LNCAP (cell line): ENCODE measurements at regions not wholly inside any gene's neighbourhood (a gene's known extent, or its start where the extent isn't known, plus 50 kb on each side); places are given as distances from the start of the nearest gene placed in this dataset.

Experiments
- TF ChIP-seq, protein P1 (sequence below): fragments of 450-650 bp; IDR thresholded peaks from 2 replicates; pipeline ENCODE4 v1.5.1; 2017; ENCODE audit warnings: mild to moderate bottlenecking

DNA sequence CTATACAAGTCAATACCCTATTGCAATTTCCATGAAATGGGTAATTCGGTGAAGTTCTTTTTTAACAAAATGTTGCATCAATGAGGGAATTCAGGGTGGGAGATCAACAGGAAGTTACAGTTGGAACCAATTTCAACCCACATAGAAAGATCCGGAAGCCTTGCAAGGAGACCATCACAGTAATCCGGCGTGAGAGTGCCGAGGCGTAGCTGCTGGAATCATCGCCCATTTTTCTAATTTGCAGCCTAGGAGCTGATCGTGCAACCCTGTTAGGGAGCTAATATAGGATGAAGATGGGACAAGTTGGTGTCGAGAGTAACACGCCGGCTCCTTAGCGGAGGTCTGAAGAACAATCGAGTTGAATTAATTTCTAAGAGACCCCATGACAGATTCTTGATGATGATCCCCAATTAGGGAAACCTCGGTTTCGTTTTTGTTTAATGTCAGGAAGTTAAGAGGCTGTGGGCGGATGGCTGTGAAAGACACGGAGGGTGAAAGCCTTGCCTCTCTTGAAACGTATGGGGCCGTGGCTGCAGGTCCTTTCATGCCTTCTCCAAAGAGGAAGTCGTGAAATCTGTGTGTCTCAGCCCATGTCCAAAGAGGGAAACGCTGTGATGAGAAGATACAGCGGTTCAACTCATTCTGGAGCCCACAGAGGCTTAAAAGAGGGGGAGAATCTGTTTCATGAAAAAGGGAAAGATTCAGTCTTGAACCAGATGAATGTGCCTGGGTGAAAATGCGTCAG, 51.2 kb upstream of the CARD11 start:
- TF ChIP-seq, protein P1, sequence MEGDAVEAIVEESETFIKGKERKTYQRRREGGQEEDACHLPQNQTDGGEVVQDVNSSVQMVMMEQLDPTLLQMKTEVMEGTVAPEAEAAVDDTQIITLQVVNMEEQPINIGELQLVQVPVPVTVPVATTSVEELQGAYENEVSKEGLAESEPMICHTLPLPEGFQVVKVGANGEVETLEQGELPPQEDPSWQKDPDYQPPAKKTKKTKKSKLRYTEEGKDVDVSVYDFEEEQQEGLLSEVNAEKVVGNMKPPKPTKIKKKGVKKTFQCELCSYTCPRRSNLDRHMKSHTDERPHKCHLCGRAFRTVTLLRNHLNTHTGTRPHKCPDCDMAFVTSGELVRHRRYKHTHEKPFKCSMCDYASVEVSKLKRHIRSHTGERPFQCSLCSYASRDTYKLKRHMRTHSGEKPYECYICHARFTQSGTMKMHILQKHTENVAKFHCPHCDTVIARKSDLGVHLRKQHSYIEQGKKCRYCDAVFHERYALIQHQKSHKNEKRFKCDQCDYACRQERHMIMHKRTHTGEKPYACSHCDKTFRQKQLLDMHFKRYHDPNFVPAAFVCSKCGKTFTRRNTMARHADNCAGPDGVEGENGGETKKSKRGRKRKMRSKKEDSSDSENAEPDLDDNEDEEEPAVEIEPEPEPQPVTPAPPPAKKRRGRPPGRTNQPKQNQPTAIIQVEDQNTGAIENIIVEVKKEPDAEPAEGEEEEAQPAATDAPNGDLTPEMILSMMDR = no peak

DNA sequence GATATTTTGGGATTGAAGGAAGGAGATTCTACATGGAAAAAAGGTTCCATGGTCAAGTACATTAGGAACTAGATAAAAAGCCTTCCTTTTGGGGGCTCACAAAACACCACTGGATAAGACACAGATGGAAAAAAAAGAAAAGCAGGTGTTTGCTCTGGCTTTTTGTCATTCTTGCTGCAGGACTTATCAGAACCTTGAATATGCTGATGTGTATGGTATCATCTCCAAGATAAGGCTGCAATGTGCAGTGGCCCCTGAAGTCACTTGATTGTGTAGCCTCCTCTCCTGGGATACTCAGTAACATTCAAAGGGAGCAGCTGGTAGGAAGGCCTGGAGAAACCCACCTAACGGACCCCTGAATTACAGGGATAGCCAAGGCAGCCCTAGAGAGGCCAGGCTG, 54.1 kb upstream of the CARD11 start:
- TF ChIP-seq, protein P1 = no peak

DNA sequence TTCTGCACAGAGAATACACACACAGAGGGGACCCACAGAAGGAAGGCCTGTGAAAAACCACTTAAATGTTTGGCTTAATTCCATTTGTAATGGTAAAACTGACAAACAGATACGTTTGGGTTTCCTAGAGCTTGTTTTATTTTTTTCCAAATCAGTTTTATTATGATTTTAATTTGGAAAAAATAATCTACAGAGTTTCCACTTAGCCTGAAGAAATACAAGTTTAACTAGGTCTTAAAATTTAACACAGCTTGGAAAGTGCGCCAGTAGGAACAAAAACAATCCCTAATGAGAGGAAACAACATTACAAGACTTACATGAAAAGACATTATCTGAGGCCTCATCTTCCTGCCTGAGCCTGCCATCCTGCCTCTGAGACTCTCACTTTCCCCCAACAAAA, 58.5 kb upstream of the CARD11 start:
- TF ChIP-seq, protein P1 = no peak

DNA sequence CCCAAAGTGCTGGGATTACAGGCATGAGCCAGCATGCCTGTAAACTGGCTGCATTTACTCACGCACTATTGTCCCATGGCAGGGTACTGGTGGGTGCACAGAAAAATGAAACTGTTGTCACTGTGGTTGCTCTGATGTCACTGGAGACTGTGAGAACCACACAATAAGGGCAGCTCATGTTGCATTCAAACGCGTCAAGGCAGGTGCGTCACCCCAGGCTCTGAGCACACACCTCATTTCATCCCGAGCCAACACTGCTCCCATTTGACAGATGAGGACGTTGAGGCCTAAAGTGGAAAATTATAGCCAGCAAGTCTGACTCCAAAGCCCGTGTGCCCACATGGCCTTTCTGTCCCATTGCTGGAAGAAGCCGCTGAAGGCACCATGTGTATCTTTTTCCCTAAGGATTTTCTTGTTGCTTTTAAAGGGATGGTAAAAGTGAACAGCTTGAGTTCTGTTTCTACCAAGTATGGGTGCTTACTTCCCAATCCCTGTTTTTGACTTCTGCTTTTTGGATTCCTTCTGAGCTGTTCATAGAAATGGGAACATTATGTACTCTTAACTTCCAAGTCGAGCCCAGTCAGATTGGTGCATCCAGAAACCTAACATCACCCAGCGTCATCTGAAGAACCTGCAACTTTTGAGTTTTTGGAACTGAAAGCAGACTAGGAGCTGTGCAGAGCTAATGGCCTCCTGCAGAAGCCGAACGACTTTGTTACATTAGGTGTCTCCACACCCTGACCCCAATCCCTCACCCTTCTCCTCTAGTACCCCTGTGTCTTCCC, 60.1 kb upstream of the CARD11 start:
- TF ChIP-seq, protein P1 = no peak

DNA sequence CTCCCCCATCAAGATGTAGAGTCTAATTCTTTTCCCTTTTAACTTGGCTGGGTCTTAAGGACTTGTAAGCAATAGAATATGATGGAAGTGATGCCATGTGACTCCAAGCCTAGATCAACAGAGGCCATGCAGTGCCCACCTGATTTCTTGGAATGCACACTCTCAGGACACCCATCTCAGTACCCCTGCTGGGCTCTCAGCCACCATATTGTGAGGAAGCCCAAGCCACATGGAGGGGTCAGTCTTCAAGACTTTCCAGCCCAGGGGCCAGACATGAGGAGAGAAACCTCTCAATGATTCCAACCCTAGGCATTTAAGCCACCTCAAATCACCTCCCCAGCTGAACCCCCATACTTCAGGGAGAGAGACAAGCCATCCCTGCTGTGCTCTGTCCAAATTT, 62.2 kb upstream of the CARD11 start:
- TF ChIP-seq, protein P1 = no peak

DNA sequence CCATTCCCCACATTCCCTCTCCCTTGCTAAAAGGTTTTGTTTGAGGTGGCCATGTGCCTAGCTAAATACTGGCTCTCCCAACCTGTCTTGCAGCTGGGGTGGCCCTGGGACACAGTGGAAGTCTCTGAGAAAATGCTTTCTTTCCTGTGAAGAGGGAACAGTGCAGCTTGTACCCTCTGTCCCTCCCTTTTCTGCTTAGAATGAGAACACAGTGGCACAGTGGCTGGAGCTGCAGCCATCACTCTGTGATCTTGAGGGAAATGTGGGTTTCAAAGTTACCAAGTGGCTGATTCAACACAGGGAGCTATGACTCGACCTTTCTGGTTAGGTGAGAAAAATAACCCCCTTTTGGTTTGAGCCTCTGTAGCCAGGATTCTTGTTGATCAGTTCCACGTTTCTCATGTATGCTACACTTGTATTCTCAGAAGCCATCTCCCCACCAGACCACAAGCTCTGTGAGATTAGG, 62.7 kb upstream of the CARD11 start:
- TF ChIP-seq, protein P1 = no peak

DNA sequence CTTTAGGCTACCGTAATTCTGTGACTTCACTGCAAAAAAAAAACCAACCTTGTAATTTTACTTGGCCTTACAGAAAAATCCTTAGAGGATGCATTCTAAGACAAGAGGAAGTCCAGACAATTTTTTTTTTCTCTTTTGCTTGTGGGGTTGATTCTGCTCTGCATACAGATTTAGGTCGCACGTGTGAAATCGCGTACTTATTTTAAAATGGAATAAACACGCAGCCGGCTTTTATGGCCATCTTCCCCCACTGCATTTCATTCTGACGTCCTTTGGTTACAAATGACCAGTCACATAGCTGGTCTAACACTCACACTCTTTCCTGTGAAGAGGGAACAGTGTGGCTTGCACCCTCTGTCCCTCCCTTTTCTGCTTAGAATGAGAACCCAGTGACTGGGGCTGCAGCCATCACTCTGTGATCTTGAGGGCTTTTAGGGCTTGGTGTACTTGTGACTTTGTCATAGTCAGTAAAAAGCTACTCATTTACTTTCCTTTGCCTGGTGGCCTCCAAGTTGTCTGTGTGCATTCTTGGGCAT, 63.6 kb upstream of the CARD11 start:
- TF ChIP-seq, protein P1 = no peak
